ENCODE measurements at regions not wholly inside any gene's neighbourhood (a gene's known extent, or its start where the extent isn't known, plus 50 kb on each side); places are given as distances from the start of the nearest gene placed in this dataset.

- TF ChIP-seq ZNF462 (CRISPR knock-in tag; IDR thresholded peaks at IDR 0.05) (no peak), EZH2phosphoT487 (IDR thresholded peaks at IDR 0.05; ENCODE audit: unreplicated experiment) (no peak), CTCF (conservative IDR thresholded peaks at IDR 0.05; ENCODE audit: low read depth in 2 of 2) (no peak), EZH2 (IDR thresholded peaks at IDR 0.05; ENCODE audit: low read depth, unreplicated experiment) (no peak), NANOG (IDR thresholded peaks at IDR 0.05; ENCODE audit: borderline replicate concordance) (no peak)
Observed at GRCh38 chr20:58045579-58045978, 182.9 kb downstream of the ANKRD60 start (continued).

GRCh38 chr20:58044931-58045555 lies 183.4 kb downstream of the ANKRD60 start:
- Histone ChIP-seq H3F3A (replicated peaks; ENCODE audit: low read depth) (no peaks in the 10 kb centered on the region), H3K4me1 (ENCODE audit: insufficient read depth) (peaks cover 17% of the 10 kb centered on the region), H3K27ac (ENCODE audit: low read depth) (no peak overlapping the region), H3K27me3 (ENCODE audit: insufficient read depth) (no peaks in the 10 kb centered on the region), H3K79me2 (replicated peaks; ENCODE audit: insufficient read depth) (no peaks in the 10 kb centered on the region), H3K36me3 (ENCODE audit: insufficient read depth) (no peaks in the 10 kb centered on the region), H3K9me2 (ENCODE audit: insufficient read depth) (no peaks in the 10 kb centered on the region), H3K4me3 (no peak overlapping the region), H2AFZ (0 out of 2 replicates have a peak overlapping the region, but pooled peaks have one; percentile 28), H3K4me2 (no peak overlapping the region), H4K20me1 (replicated peaks; ENCODE audit: insufficient read depth) (no peaks in the 10 kb centered on the region)
- no peaks in the 10 kb centered on the region for H3K36me3 Mint-ChIP-seq (ENCODE audit: low read depth)
- ATAC-seq: no peak
- H3K27me3 Mint-ChIP-seq (ENCODE audit: insufficient read depth, low read depth, poor library complexity): peaks cover 7% of the 10 kb centered on the region
- DNase-seq (ENCODE audit: low spot score): no peak
- H3K4me3 Mint-ChIP-seq: no peak overlapping the region
- H3K9me3 Mint-ChIP-seq: 0 out of 3 replicates have a peak, but pooled peaks cover 3% of the 10 kb centered on the region
- H3K4me1 Mint-ChIP-seq: peaks cover 28% of the 10 kb centered on the region
- H3K27ac Mint-ChIP-seq: no peak overlapping the region
- TF ChIP-seq STAT1 (IDR thresholded peaks at IDR 0.05; ENCODE audit: unreplicated experiment): no peak
- TF ChIP-seq CREB1 (CRISPR knock-in tag; IDR thresholded peaks at IDR 0.05; ENCODE audit: low read depth): no peak
- no peak for TF ChIP-seq ZNF331 (CRISPR knock-in tag; IDR thresholded peaks at IDR 0.05; ENCODE audit: low read depth)
- no peak for TF ChIP-seq NANOG (IDR thresholded peaks at IDR 0.05; ENCODE audit: borderline replicate concordance)
